ENCODE measurements at regions not wholly inside any gene's neighbourhood (a gene's known extent, or its start where the extent isn't known, plus 50 kb on each side); places are given as distances from the start of the nearest gene placed in this dataset.
"Not testable (repeated sequence)": the region's sequence is repeated elsewhere in the genome, so short reads cannot be mapped to it uniquely, and the experiment has no call there.

GRCh38 chr2:52659546-52659945 lies 1108.1 kb upstream of the CHAC2 start:
- H3K4me3 Mint-ChIP-seq = no peak overlapping the region
- H3K27ac Mint-ChIP-seq = no peak overlapping the region
- no peak for ATAC-seq
- no peaks in the 10 kb centered on the region for H3K4me1 Mint-ChIP-seq
- H3K9me3 Mint-ChIP-seq = peaks cover 3% of the 10 kb centered on the region
- DNase-seq (ENCODE audit: low spot score in 2 of 2) = no peak
- no peaks in the 10 kb centered on the region for H3K36me3 Mint-ChIP-seq

- Mint-ChIP-seq H3K9me3 (peaks cover 3% of the 10 kb centered on the region), H3K27ac (no peak overlapping the region), H3K4me3 (no peak overlapping the region), H3K36me3 (no peaks in the 10 kb centered on the region), H3K4me1 (no peaks in the 10 kb centered on the region)
- no peak for DNase-seq (ENCODE audit: low spot score in 2 of 2)
- no peak for ATAC-seq
Measured at GRCh38 chr2:52658598-52658997, 1109.0 kb upstream of the CHAC2 start.

GRCh38 chr2:52639692-52640091 lies 1127.9 kb upstream of the CHAC2 start:
- no peaks in the 10 kb centered on the region for H3K36me3 Mint-ChIP-seq
- H3K4me3 Mint-ChIP-seq = no peak overlapping the region
- peaks cover 9% of the 10 kb centered on the region for H3K9me3 Mint-ChIP-seq
- H3K4me1 Mint-ChIP-seq = no peaks in the 10 kb centered on the region
- no peak overlapping the region for H3K27ac Mint-ChIP-seq
- DNase-seq (ENCODE audit: low spot score in 2 of 2) = no peak
- no peak for ATAC-seq

- DNase-seq (ENCODE audit: low spot score in 2 of 2) = no peak
- Mint-ChIP-seq H3K4me1 (no peaks in the 10 kb centered on the region), H3K9me3 (peaks cover 12% of the 10 kb centered on the region), H3K27ac (no peak overlapping the region), H3K4me3 (no peak overlapping the region), H3K36me3 (no peaks in the 10 kb centered on the region)
- ATAC-seq = no peak
Measured at GRCh38 chr2:52632543-52632942, 1135.1 kb upstream of the CHAC2 start.

- no peak overlapping the region for H3K27ac Mint-ChIP-seq
- ATAC-seq (no peak), DNase-seq (ENCODE audit: low spot score in 2 of 2) (no peak)
- H3K9me3 Mint-ChIP-seq = peaks cover 7% of the 10 kb centered on the region
- no peak overlapping the region for H3K4me3 Mint-ChIP-seq
- no peaks in the 10 kb centered on the region for H3K36me3 Mint-ChIP-seq
- no peaks in the 10 kb centered on the region for H3K4me1 Mint-ChIP-seq
Measured at GRCh38 chr2:52629944-52630343, 1137.7 kb upstream of the CHAC2 start.

- Mint-ChIP-seq H3K9me3 (peaks cover 7% of the 10 kb centered on the region), H3K4me1 (no peaks in the 10 kb centered on the region), H3K27ac (no peak overlapping the region), H3K4me3 (no peak overlapping the region), H3K36me3 (no peaks in the 10 kb centered on the region)
- no peak for ATAC-seq
- DNase-seq (ENCODE audit: low spot score in 2 of 2) = no peak
Measured at GRCh38 chr2:52629531-52629930, 1138.1 kb upstream of the CHAC2 start.

GRCh38 chr2:52622266-52622665 lies 1145.3 kb upstream of the CHAC2 start:
- ATAC-seq = no peak
- DNase-seq (ENCODE audit: low spot score in 2 of 2) = no peak
- no peaks in the 10 kb centered on the region for H3K36me3 Mint-ChIP-seq
- H3K27ac Mint-ChIP-seq = no peak overlapping the region
- H3K4me1 Mint-ChIP-seq = no peaks in the 10 kb centered on the region
- H3K4me3 Mint-ChIP-seq = no peak overlapping the region
- no peaks in the 10 kb centered on the region for H3K9me3 Mint-ChIP-seq

- Mint-ChIP-seq H3K36me3 (no peaks in the 10 kb centered on the region), H3K9me3 (no peaks in the 10 kb centered on the region), H3K4me3 (no peak overlapping the region), H3K4me1 (no peaks in the 10 kb centered on the region), H3K27ac (no peak overlapping the region)
- ATAC-seq (no peak), DNase-seq (ENCODE audit: low spot score in 2 of 2) (no peak)
Measured at GRCh38 chr2:52613064-52613463, 1154.5 kb upstream of the CHAC2 start.

- H3K27ac Mint-ChIP-seq = no peak overlapping the region
- H3K4me3 Mint-ChIP-seq = no peak overlapping the region
- DNase-seq (ENCODE audit: low spot score in 2 of 2) (no peak), ATAC-seq (no peak)
- no peaks in the 10 kb centered on the region for H3K36me3 Mint-ChIP-seq
- no peaks in the 10 kb centered on the region for H3K4me1 Mint-ChIP-seq
- H3K9me3 Mint-ChIP-seq = no peaks in the 10 kb centered on the region
Measured at GRCh38 chr2:52611759-52612158, 1155.8 kb upstream of the CHAC2 start.

- Mint-ChIP-seq H3K4me3 (no peak overlapping the region), H3K27ac (no peak overlapping the region), H3K9me3 (peaks cover 5% of the 10 kb centered on the region), H3K4me1 (no peaks in the 10 kb centered on the region), H3K36me3 (no peaks in the 10 kb centered on the region)
- no peak for ATAC-seq
- DNase-seq (ENCODE audit: low spot score in 2 of 2) = no peak
Measured at GRCh38 chr2:52608030-52608429, 1159.6 kb upstream of the CHAC2 start.

- no peak for DNase-seq (ENCODE audit: low spot score in 2 of 2)
- Mint-ChIP-seq H3K4me3 (no peak overlapping the region), H3K27ac (no peak overlapping the region), H3K9me3 (peaks cover 7% of the 10 kb centered on the region), H3K4me1 (no peaks in the 10 kb centered on the region), H3K36me3 (no peaks in the 10 kb centered on the region)
- no peak for ATAC-seq
Measured at GRCh38 chr2:52597346-52597745, 1170.3 kb upstream of the CHAC2 start.

- no peak for DNase-seq (ENCODE audit: low spot score in 2 of 2)
- no peaks in the 10 kb centered on the region for H3K36me3 Mint-ChIP-seq
- H3K4me1 Mint-ChIP-seq = no peaks in the 10 kb centered on the region
- no peak overlapping the region for H3K27ac Mint-ChIP-seq
- peaks cover 16% of the 10 kb centered on the region for H3K9me3 Mint-ChIP-seq
- ATAC-seq = no peak
- H3K4me3 Mint-ChIP-seq = no peak overlapping the region
Measured at GRCh38 chr2:52594026-52594425, 1173.6 kb upstream of the CHAC2 start.

GRCh38 chr2:52584071-52584470 lies 1183.5 kb upstream of the CHAC2 start:
- not testable (repeated sequence) for DNase-seq (ENCODE audit: low spot score in 2 of 2); H3K27ac Mint-ChIP-seq; H3K36me3 Mint-ChIP-seq; H3K4me1 Mint-ChIP-seq; H3K4me3 Mint-ChIP-seq; ATAC-seq
- peaks cover 11% of the 10 kb centered on the region for H3K9me3 Mint-ChIP-seq

- H3K4me1 Mint-ChIP-seq = no peaks in the 10 kb centered on the region
- peaks cover 9% of the 10 kb centered on the region for H3K9me3 Mint-ChIP-seq
- ATAC-seq (no peak), DNase-seq (ENCODE audit: low spot score in 2 of 2) (no peak)
- no peak overlapping the region for H3K27ac Mint-ChIP-seq
- no peaks in the 10 kb centered on the region for H3K36me3 Mint-ChIP-seq
- H3K4me3 Mint-ChIP-seq = no peak overlapping the region
Measured at GRCh38 chr2:52572469-52572894, 1195.1 kb upstream of the CHAC2 start.

- H3K27ac Mint-ChIP-seq = no peak overlapping the region
- ATAC-seq (peak; percentile 31), DNase-seq (ENCODE audit: low spot score in 2 of 2) (no peak)
- H3K4me1 Mint-ChIP-seq = no peaks in the 10 kb centered on the region
- peaks cover 9% of the 10 kb centered on the region for H3K9me3 Mint-ChIP-seq
- no peaks in the 10 kb centered on the region for H3K36me3 Mint-ChIP-seq
- H3K4me3 Mint-ChIP-seq = no peak overlapping the region
Measured at GRCh38 chr2:52571380-52572347, 1195.9 kb upstream of the CHAC2 start.

- Mint-ChIP-seq H3K36me3 (no peaks in the 10 kb centered on the region), H3K27ac (no peak overlapping the region), H3K4me3 (no peak overlapping the region), H3K9me3 (peaks cover 12% of the 10 kb centered on the region), H3K4me1 (no peaks in the 10 kb centered on the region)
- no peak for ATAC-seq
- no peak for DNase-seq (ENCODE audit: low spot score in 2 of 2)
Measured at GRCh38 chr2:52570716-52571115, 1196.9 kb upstream of the CHAC2 start.

Data from stimulated activated effector memory CD8-positive, alpha-beta T cell treated with anti-CD3 and anti-CD28 coated beads, Interleukin-12 subunit alpha, Interleukin-12 subunit beta, amount 100 ng/mL, for 72 hours (primary cell).